B cell (primary cell): ENCODE measurements at regions not wholly inside any gene's neighbourhood (a gene's known extent, or its start where the extent isn't known, plus 50 kb on each side); places are given as distances from the start of the nearest gene placed in this dataset.

Source experiments
- EZH2 ChIP-seq: IDR thresholded peaks from 2 replicates; pipeline ENCODE4 v1.6.1; 2012; ENCODE audit warnings: borderline replicate concordance, low read depth, mild to moderate bottlenecking, moderate library complexity, low read length; ENCODE audit not compliant: insufficient read depth, poor library complexity, severe bottlenecking
- TF ChIP-seq, protein P1 (sequence below): fragments of 200-600 bp; IDR thresholded peaks from one replicate; pipeline ENCODE4 v1.8.0; 2022; ENCODE audit warnings: antibody characterized with exemption, mild to moderate bottlenecking

DNA sequence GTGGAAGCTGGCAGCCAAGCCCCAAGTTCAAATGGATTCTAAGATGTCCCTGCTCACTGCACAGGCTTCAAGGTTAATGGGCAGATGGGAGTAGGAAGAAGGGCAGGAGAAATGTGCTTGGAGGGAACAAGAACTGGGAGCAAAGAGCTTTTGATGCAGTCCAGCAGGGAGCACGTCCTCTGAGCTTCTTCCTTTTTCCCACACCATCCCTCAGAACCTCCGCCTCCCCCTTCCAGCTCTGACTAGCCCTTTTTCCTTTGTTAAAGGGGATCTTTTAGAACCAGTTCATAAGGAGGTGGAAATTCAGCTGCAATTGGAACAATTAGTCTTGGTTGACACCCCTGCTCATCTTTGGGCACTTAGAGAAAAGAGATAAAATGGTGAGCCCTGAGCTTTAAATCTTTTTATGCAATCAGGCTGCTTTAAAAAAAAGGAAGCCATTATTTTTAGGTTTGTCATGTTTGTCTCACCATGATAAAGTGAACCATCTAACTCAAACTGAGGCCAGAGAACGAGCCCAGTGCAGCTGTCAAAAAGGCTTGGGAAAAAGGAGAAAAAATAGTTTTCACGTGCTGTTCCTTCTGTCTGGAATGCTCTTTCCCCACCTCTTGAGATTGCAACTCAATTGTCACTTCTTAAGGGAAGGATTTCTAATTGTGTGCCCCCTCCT, 135.8 kb upstream of the IL1RAPL2 start:
- TF ChIP-seq, protein P1, sequence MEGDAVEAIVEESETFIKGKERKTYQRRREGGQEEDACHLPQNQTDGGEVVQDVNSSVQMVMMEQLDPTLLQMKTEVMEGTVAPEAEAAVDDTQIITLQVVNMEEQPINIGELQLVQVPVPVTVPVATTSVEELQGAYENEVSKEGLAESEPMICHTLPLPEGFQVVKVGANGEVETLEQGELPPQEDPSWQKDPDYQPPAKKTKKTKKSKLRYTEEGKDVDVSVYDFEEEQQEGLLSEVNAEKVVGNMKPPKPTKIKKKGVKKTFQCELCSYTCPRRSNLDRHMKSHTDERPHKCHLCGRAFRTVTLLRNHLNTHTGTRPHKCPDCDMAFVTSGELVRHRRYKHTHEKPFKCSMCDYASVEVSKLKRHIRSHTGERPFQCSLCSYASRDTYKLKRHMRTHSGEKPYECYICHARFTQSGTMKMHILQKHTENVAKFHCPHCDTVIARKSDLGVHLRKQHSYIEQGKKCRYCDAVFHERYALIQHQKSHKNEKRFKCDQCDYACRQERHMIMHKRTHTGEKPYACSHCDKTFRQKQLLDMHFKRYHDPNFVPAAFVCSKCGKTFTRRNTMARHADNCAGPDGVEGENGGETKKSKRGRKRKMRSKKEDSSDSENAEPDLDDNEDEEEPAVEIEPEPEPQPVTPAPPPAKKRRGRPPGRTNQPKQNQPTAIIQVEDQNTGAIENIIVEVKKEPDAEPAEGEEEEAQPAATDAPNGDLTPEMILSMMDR: no peak
- no peak for TF ChIP-seq EZH2
